B cell (primary cell): ENCODE measurements at regions not wholly inside any gene's neighbourhood (a gene's known extent, or its start where the extent isn't known, plus 50 kb on each side); places are given as distances from the start of the nearest gene placed in this dataset.

Experiments
- ATAC-seq: fragments of 200-7000 bp; cut with Tn5 transposase; one replicate; pipeline ENCODE4 v1.10.0; 2021; ENCODE audit warnings: low read depth, mild to moderate bottlenecking, moderate number of reproducible peaks, moderate library complexity
- CTCF ChIA-PET: fragments of 350-600 bp; sonication (Branson Sonifier 250); formaldehyde crosslinking; loops from one replicate; lab custom pipeline; 2021; ENCODE audit warnings: antibody characterized with exemption, inconsistent platforms; lab: Charles Lee
- POLR2A ChIA-PET: fragments of 350-600 bp; sonication (Branson Sonifier 250); formaldehyde crosslinking; loops from one replicate; lab custom pipeline; 2021; ENCODE audit warnings: antibody characterized with exemption; lab: Charles Lee
- DNase-seq: peaks from one replicate; pipeline ENCODE4 v3.0.0; 2013
- H2AFZ ChIP-seq: 2 replicates; pipeline ENCODE4 v1.6.1; 2012; ENCODE audit warnings: mild to moderate bottlenecking, low read depth, low read length; ENCODE audit not compliant: insufficient read depth, poor library complexity, severe bottlenecking
- H3K27ac ChIP-seq, 2 donors: 1 replicate in 1 of 2; 2 replicates in 1 of 2; pipeline ENCODE4 v1.5.1; 2012 to 2013; ENCODE audit warnings: low read length in 2 of 2, mild to moderate bottlenecking in 2 of 2, moderate library complexity in 1 of 2
- H3K27me3 ChIP-seq, 4 experiments: fragments of 200-600 bp in 1 of 4; sonication (generic) in 1 of 4; replicated peaks in 1 of 4; 1 replicate in 2 of 4; 2 replicates in 2 of 4; pipeline versions ENCODE4 v1.6.1 to v1.7.0; 2013 to 2016; ENCODE audit warnings: low read length in 3 of 4, mild to moderate bottlenecking in 2 of 4, mixed read lengths in 1 of 4, moderate library complexity in 1 of 4; ENCODE audit not compliant: insufficient read depth in 4 of 4, control insufficient read depth in 3 of 4; ENCODE audit errors: control extremely low read depth in 1 of 4
- H3K36me3 ChIP-seq, 2 experiments: replicated peaks in 1 of 2; 1 replicate in 1 of 2; 2 replicates in 1 of 2; pipeline versions ENCODE4 v1.6.1 to v1.7.1; 2013; ENCODE audit warnings: low read length in 1 of 2; ENCODE audit not compliant: insufficient read depth in 2 of 2, control insufficient read depth in 1 of 2; ENCODE audit errors: control extremely low read depth in 1 of 2, extremely low read depth in 1 of 2
- H3K4me1 ChIP-seq, 2 donors: fragments of 200-600 bp in 1 of 2; sonication (generic) in 1 of 2; 1 replicate in 1 of 2; 2 replicates in 1 of 2; pipeline versions ENCODE4 v1.5.1 to v1.6.1; 2013 to 2017; ENCODE audit warnings: low read length in 2 of 2; ENCODE audit not compliant: control insufficient read depth in 2 of 2, insufficient read depth in 2 of 2
- H3K4me2 ChIP-seq: replicated peaks from 2 replicates; pipeline ENCODE3; 2012; ENCODE audit warnings: mild to moderate bottlenecking, low read depth, low read length; ENCODE audit not compliant: poor library complexity, severe bottlenecking
- H3K4me3 ChIP-seq, 5 experiments: fragments of 200-600 bp in 1 of 5; sonication (generic) in 1 of 5; 1 replicate in 3 of 5; 2 replicates in 2 of 5; pipeline versions ENCODE4 v1.5.1 to v1.7.0; 2011 to 2016; ENCODE audit warnings: low read length in 4 of 5, mild to moderate bottlenecking in 4 of 5, low read depth in 2 of 5, control low read depth in 1 of 5, moderate library complexity in 1 of 5; ENCODE audit not compliant: insufficient read depth in 1 of 5; ENCODE audit errors: control extremely low read depth in 1 of 5, extremely low read depth in 1 of 5
- H3K79me2 ChIP-seq: fragments of 200-600 bp; sonication (generic); one replicate; pipeline ENCODE4 v1.6.0; 2016; ENCODE audit warnings: low read length; ENCODE audit not compliant: control insufficient read depth, insufficient read depth
- H3K9ac ChIP-seq: fragments of 200-600 bp; sonication (generic); 2 replicates; pipeline ENCODE4 v1.6.1; 2017; ENCODE audit warnings: mild to moderate bottlenecking, low read length, moderate library complexity
- H3K9me3 ChIP-seq, 3 donors: one replicate each; pipeline versions ENCODE4 v1.6.1 to v1.7.1; 2013; ENCODE audit warnings: low read length in 2 of 3; ENCODE audit not compliant: control insufficient read depth in 2 of 3, insufficient read depth in 1 of 3; ENCODE audit errors: control extremely low read depth in 1 of 3
- H4K20me1 ChIP-seq: 2 replicates; pipeline ENCODE4 v1.6.0; 2012; ENCODE audit warnings: mild to moderate bottlenecking, low read length; ENCODE audit not compliant: insufficient read depth, control insufficient read depth, poor library complexity, severe bottlenecking
- H3K27ac Mint-ChIP-seq: one replicate; pipeline ENCODE4 v1.8.0; 2021; ENCODE audit warnings: mixed read lengths
- H3K27me3 Mint-ChIP-seq: one replicate; pipeline ENCODE4 v1.8.0; 2021; ENCODE audit warnings: mixed read lengths
- H3K4me1 Mint-ChIP-seq: one replicate; pipeline ENCODE4 v1.8.0; 2021; ENCODE audit warnings: mixed read lengths
- H3K4me3 Mint-ChIP-seq: one replicate; pipeline ENCODE4 v1.8.0; 2021; ENCODE audit warnings: mixed read lengths
- H3K9me3 Mint-ChIP-seq: one replicate; pipeline ENCODE4 v1.8.0; 2022; ENCODE audit warnings: mixed read lengths; ENCODE audit not compliant: insufficient read depth
- EZH2 ChIP-seq: IDR thresholded peaks from 2 replicates; pipeline ENCODE4 v1.6.1; 2012; ENCODE audit warnings: borderline replicate concordance, low read depth, mild to moderate bottlenecking, moderate library complexity, low read length; ENCODE audit not compliant: insufficient read depth, poor library complexity, severe bottlenecking
- WGBS: methylation state at CpG from one replicate; pipeline ENCODE4 v1.1.5; 2013; ENCODE audit warnings: missing lambda C conversion rate; ENCODE audit not compliant: insufficient coverage; 5-methylcytosine and 5-hydroxymethylcytosine counted together
- intact Hi-C: fragments of 100-400 bp; cut with micrococcal nuclease; formaldehyde crosslinking; loops from one replicate; pipeline ENCODE4 v1.10.0; 2022
- TF ChIP-seq, protein P1 (sequence below): fragments of 200-600 bp; IDR thresholded peaks from one replicate; pipeline ENCODE4 v1.8.0; 2022; ENCODE audit warnings: antibody characterized with exemption, mild to moderate bottlenecking

DNA sequence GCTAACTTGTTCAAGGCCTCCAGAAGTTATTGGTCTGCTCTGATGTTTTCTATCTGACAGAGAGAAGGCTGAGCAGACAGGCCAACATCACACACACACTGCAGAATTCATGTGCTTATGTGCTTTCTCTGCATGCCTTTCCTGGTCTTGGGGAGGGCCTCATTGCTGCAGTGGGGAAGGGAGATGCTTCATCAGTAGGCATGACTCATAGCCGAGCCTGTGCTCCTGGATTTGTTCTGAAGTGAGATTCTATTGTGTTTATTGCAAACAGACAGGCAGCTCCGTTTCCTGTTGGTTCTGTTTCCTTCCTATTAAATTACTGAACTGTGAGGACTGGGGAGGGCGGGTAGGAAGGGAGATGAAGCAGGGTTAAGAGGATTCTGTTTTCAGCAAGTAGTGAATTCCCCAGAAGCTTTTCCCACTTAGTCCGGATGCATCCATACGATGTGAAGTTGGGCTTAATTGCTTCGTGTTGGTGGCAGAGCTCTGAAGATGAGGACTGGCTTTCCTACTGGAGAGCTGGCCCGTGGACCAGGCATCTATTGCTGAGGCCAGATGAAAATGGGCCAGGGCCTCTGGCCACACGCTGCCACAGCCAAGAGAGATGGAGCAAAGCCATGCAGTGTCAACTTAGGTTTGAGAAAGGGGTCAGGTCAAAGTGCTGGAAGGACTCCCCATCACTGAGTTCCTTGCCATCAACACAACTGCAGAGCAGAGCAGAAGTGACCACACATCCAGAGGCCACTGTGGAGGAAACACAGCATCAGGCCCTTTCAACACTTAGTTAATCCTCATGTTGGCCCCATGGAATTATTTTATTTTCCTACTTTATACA is 179.3 kb downstream of the UTP18 start:
- ChIA-PET CTCF (no interaction called here), POLR2A (no interaction called here)
- Histone ChIP-seq H4K20me1 (no peaks in the 10 kb centered on the region), H3K36me3 (no peaks in the 10 kb centered on the region), H3K4me1 (no peaks in the 10 kb centered on the region), H3K4me3 (no peak overlapping the region), H3K27me3 (peaks cover 0 to 3% (median 0%) of the 10 kb centered on the region in 4 experiments), H3K4me2 (no peak overlapping the region), H3K9ac (no peak overlapping the region), H3K9me3 (no peaks in the 10 kb centered on the region), H3K27ac (no peak overlapping the region), H3K79me2 (no peaks in the 10 kb centered on the region), H2AFZ (no peak overlapping the region)
- no peak for TF ChIP-seq EZH2
- TF ChIP-seq, protein P1, sequence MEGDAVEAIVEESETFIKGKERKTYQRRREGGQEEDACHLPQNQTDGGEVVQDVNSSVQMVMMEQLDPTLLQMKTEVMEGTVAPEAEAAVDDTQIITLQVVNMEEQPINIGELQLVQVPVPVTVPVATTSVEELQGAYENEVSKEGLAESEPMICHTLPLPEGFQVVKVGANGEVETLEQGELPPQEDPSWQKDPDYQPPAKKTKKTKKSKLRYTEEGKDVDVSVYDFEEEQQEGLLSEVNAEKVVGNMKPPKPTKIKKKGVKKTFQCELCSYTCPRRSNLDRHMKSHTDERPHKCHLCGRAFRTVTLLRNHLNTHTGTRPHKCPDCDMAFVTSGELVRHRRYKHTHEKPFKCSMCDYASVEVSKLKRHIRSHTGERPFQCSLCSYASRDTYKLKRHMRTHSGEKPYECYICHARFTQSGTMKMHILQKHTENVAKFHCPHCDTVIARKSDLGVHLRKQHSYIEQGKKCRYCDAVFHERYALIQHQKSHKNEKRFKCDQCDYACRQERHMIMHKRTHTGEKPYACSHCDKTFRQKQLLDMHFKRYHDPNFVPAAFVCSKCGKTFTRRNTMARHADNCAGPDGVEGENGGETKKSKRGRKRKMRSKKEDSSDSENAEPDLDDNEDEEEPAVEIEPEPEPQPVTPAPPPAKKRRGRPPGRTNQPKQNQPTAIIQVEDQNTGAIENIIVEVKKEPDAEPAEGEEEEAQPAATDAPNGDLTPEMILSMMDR, result no peak
- DNase-seq (no peak), ATAC-seq (no peak)
- peaks cover 19% of the 10 kb centered on the region for H3K27me3 Mint-ChIP-seq
- no peak overlapping the region for H3K27ac Mint-ChIP-seq
- H3K9me3 Mint-ChIP-seq, result no peaks in the 10 kb centered on the region
- H3K4me3 Mint-ChIP-seq, result no peak overlapping the region
- 72% methylated on average over 8 of the region's 8 CpGs for WGBS
- intact Hi-C loops, result no loop called here
- no peaks in the 10 kb centered on the region for H3K4me1 Mint-ChIP-seq

DNA sequence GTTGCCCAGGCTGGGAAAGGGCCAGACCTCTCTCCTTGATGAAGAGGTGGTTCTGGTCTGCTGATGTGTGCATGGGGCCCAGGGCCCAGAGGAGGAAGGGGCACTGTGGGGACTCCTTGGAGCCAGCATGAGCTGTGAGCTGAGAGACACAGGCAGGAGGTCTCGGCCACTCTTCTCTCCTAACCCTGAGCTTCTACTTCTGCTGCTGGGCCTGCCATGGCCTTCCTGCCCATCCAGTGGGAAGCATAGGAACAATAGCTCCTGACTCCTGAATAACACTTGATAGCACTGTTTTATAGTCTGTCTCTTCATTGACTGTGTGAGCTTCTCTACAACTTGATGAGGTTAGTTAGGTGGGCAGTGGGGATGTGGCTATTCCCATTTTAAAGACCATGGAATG is 181.1 kb downstream of the UTP18 start:
- H3K36me3 ChIP-seq, result no peaks in the 10 kb centered on the region
- Mint-ChIP-seq H3K9me3 (no peaks in the 10 kb centered on the region), H3K4me1 (no peaks in the 10 kb centered on the region), H3K27me3 (peaks cover 32% of the 10 kb centered on the region), H3K27ac (no peak overlapping the region), H3K4me3 (no peak overlapping the region)
- intact Hi-C loops, result no loop called here
- no peak for DNase-seq
- H3K9ac ChIP-seq, result no peak overlapping the region
- H3K27me3 ChIP-seq, result peaks cover 0 to 6% (median 2%) of the 10 kb centered on the region in 4 experiments
- 86% methylated on average over 1 of the region's 1 CpG for WGBS
- no peak overlapping the region for H3K4me2 ChIP-seq
- H3K79me2 ChIP-seq, result no peaks in the 10 kb centered on the region
- H3K4me3 ChIP-seq, result no peak overlapping the region
- H3K27ac ChIP-seq, result no peak overlapping the region
- no peaks in the 10 kb centered on the region for H3K4me1 ChIP-seq
- no peak for ATAC-seq
- TF ChIP-seq, protein P1, result no peak
- TF ChIP-seq EZH2, result no peak
- no peaks in the 10 kb centered on the region for H3K9me3 ChIP-seq
- H2AFZ ChIP-seq, result no peak overlapping the region
- ChIA-PET CTCF (interaction anchor here (0.7 kb wide), 1 partner anchor 9 kb away, joined by 4 read pairs; no protein-coding TSS in a partner anchor), POLR2A (no interaction called here)
- H4K20me1 ChIP-seq, result no peaks in the 10 kb centered on the region
